Bronchial epithelial cell (primary cell): ENCODE measurements at regions not wholly inside any gene's neighbourhood (a gene's known extent, or its start where the extent isn't known, plus 50 kb on each side); places are given as distances from the start of the nearest gene placed in this dataset.

Experiments used
- DNase-seq: peaks from one replicate; pipeline ENCODE4 v3.0.0-alpha.2; 2010; ENCODE audit warnings: low read depth
- FAIRE-seq: peaks from 2 replicates; lab custom pipeline; 2011; peaks lifted over from hg19 to GRCh38; lab: Jason Lieb, UNC
- H3K27me3 ChIP-seq: 2 replicates; pipeline ENCODE4 v1.5.1; 2011; ENCODE audit warnings: low read length; ENCODE audit not compliant: control insufficient read depth, insufficient read depth
- H3K36me3 ChIP-seq: 2 replicates; pipeline ENCODE4 v1.5.1; 2011; ENCODE audit warnings: low read length; ENCODE audit not compliant: control insufficient read depth, insufficient read depth
- H3K4me3 ChIP-seq: 2 replicates; pipeline ENCODE4 v1.5.1; 2011; ENCODE audit warnings: mild to moderate bottlenecking, low read depth, low read length, control low read depth
- CTCF ChIP-seq: IDR thresholded peaks from 2 replicates; pipeline ENCODE4 v1.5.1; 2011; ENCODE audit warnings: mild to moderate bottlenecking, moderate library complexity, low read length, control low read depth, inconsistent platforms; ENCODE audit not compliant: insufficient read depth, severe bottlenecking

GRCh38 chr10:3236644-3237404 is 64.2 kb upstream of the PITRM1 start:
- TF ChIP-seq CTCF: no peak

GRCh38 chr10:3235996-3236510 is 63.5 kb upstream of the PITRM1 start:
- Histone ChIP-seq H3K36me3 (no peaks in the 10 kb centered on the region), H3K4me3 (no peak overlapping the region), H3K27me3 (peaks cover 2% of the 10 kb centered on the region)
- no peak for TF ChIP-seq CTCF
- FAIRE-seq (no peak), DNase-seq (no peak)

More at GRCh38 chr10:3236644-3237404, 64.2 kb upstream of the PITRM1 start:
- DNase-seq (no peak), FAIRE-seq (no peak)
- no peak overlapping the region for H3K4me3 ChIP-seq
- peaks cover 2% of the 10 kb centered on the region for H3K27me3 ChIP-seq
- H3K36me3 ChIP-seq: no peaks in the 10 kb centered on the region

DNA sequence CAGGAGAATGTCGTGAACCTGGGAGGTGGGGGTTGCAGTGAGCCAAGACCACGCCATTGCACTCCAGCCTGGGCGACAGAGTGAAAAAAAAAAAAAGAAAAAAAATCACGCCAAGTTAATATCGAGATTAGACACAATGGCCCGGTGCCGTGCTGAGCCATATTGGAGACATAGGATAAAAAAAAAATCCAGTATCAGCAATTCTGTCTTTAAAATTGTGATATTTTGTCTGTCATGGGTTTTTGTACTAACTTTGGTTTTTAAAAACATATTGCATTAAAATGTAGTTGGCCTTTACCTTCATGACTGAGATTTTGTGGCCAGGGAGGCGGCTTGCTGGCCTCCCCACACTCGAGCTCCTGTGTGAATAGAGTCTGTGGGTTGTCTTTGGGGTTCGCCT is 62.8 kb upstream of the PITRM1 start:
- FAIRE-seq (no peak), DNase-seq (no peak)
- Histone ChIP-seq H3K4me3 (no peak overlapping the region), H3K36me3 (no peaks in the 10 kb centered on the region), H3K27me3 (peaks cover 2% of the 10 kb centered on the region)
- TF ChIP-seq CTCF: no peak

DNA sequence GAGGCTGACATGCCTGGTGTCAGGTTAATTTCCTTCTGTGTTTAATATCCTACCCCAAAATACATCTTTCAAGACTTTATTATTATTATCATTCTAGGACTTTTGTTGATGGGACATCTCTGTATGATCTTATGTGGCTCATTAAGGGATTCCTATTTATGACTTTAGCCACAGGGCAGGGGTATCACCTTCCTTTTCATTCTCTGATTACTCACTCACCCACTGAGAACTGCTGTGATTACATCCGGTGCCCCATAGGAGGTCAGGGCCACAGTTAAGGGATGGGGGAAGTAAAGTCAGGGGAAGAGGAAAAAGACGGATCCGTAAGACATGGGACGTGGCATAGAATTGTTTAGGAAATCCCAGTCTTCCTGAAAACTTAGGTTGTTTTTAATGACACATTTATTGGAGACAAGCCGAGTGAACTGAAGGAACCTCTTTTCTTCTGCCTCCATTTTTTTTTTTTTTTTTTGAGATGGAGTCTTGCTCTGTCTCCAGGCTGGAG is 61.0 kb upstream of the PITRM1 start:
- no peak for TF ChIP-seq CTCF
- H3K4me3 ChIP-seq: no peak overlapping the region
- no peaks in the 10 kb centered on the region for H3K27me3 ChIP-seq
- H3K36me3 ChIP-seq: no peaks in the 10 kb centered on the region
- FAIRE-seq: no peak
- no peak for DNase-seq

- no peak for FAIRE-seq
Observed at GRCh38 chr10:3231951-3232730, 59.6 kb upstream of the PITRM1 start.

More at GRCh38 chr10:3231951-3232730, 59.6 kb upstream of the PITRM1 start:
- H3K4me3 ChIP-seq: no peak overlapping the region
- H3K36me3 ChIP-seq: no peaks in the 10 kb centered on the region
- no peaks in the 10 kb centered on the region for H3K27me3 ChIP-seq
- no peak for DNase-seq
- TF ChIP-seq CTCF: no peak
